HG03442 (cell line): ENCODE measurements at regions not wholly inside any gene's neighbourhood (a gene's known extent, or its start where the extent isn't known, plus 50 kb on each side); places are given as distances from the start of the nearest gene placed in this dataset.

ENCODE experiments used
- ATAC-seq: cut with Tn5 transposase; IDR thresholded peaks from one replicate; pipeline ENCODE4 v1.9.1; 2021; ENCODE audit warnings: mild to moderate bottlenecking, moderate library complexity; ENCODE audit not compliant: unreplicated experiment

DNA sequence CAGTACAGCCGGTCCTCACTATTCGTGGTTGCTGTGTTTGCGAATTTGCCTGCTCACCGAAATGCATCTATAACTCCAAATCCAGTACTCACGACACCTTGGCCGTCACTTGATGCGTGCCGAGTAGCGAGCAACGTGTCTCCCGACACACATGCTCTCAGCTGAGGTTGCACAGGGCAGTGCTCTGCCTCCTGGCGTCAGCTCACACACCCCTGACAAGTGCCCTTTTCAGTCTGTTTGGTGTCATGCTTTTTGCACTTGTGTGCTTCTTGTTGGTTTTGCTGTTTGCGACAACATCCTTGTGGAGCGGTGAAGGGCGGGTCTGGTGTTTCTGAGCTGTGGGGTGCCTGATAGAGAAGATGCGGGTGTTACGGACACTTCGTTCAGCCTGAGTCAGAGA, 110.4 kb upstream of the RFLNA start:
- ATAC-seq: no peak

DNA sequence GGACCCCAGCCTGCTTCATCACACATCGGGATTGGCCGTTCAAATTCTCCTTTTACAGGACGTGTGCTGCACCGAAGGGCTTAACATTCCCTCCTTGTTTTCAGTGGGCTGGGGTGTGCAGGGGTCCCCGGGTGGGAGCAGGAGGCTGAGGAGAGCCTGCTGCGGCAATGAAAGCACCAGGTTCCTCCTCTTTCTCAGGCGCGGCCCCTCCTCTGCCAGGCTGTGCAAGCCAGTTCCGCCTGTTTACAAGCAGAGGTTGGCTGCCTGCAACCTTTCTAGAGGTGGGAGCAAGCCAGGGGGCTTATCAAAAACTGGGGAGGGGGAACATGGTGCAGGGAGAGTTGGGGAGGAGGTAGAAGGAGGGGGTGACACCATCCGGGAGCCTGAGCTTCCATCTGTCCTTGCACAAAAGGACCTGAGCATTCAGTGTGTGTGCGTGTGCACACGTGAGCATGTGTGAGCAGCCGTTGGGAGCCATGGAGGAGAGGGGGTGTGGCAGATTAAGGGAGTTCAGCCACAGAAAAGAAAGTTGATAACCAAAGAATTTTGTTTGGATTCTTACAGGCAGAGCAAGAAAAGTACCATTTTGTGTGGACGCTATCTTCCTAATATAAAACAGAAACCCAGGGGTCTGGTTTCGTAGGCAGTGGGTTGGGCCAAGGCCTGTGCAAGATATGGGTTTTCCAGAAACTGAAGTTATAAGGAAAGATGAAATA, 108.8 kb upstream of the RFLNA start:
- ATAC-seq: no peak

DNA sequence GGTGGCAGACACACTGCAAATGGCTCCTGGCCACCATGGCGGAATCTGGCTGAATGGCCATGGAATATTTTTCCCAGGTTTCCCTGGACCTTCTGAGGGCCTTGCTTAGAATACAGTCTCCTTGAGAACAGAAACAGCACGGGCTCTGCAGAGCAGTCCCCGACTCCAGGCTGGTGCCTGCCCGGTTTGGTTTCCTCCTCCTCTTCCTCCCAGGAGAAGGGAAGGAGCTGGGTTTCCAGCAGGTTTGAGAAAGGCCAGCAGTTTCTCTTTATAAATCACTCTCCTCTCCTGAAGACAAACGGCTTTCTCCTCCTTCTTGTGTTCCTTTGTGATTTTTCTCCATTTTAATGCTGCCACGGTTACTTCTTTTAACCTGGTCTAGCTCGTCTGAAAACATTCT, 106.8 kb upstream of the RFLNA start:
- no peak for ATAC-seq

DNA sequence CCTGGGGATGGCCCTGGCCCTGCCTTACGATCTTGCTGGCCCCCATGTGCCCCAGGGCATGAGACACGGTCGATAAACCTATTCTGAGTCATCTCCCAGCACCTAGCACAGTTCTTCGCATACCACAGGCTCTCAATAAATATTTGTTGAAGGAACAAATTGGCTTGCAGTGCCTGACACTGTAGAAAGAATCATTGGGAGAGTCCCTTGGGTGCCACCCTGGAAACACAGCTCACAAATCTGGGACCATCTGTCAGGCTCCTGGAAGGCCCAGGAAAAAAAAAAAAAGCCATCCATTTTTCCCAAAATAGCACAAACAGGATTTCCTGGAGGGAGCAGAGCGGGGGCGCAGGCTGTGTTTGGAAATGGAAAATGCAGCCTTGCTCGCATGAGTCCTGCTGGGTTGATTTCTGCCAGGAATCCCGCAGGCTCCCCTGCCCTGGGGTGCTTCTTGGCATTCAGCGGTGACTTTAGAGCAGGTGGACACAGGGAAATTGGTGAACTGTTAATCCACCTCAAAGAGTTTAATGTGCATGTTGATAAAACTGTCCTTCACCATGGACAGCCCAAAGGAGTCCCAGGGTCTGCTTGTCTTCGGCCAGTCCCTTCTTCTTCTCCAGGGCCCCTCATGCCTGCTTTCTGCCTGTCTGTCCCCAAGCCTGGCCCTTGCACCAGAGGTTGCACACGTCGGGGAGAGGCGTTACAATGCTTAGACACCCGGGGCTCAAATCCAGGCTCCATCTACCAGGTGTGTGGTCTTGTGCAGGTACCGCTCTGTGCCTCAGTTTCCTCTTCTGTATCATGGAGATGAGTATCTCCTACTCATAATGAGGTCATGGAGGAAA, 106.1 kb upstream of the RFLNA start:
- no peak for ATAC-seq

DNA sequence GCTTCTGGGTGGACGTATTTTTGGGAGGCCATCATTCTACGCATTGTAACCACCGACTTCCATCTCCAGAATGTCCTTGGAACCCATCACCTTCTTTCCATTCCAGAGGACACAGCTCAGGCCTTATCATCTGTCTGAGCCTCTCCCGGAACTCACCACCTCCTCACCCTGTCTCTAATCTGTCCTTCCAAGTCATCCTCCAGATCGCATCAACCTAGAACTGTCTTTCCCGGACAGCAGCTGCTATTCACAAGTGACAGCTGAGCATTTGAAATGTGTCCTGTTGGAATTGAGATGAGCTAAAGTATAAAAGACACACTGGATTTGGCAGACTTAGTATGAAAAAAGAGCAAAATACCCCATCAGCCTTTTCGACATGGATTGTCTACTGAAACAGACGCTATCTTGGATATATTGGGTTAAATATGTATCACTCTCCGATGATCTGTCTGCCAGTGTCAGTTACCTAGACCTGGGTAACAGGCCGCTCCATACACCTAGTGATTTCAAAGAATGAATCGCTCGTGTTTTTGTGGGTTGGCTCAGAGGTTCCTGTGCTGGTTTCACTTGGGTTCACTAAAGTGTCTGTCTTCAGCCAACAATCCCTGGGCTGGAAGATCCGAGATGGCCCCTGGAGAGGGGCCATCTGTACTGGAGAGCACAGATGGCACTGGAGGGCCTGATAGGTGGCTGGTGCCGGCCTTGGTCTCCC, 104.4 kb upstream of the RFLNA start:
- no peak for ATAC-seq

DNA sequence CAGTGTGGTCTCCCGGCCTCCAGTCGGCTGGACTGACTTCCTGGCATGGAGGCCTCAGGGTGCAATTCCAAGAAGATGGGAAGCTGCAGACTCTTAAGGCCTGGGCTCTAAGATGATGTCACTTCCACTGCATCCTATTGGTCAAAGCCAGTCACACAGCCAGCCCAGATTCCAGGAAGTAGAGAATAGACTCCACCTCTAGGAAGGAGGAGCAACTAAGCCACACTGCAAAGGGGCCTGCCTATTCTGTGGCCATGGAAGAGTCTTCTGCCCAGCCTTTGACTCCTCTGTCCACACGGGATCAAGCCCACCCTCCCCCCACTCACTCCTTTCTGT, 103.9 kb upstream of the RFLNA start:
- no peak for ATAC-seq

DNA sequence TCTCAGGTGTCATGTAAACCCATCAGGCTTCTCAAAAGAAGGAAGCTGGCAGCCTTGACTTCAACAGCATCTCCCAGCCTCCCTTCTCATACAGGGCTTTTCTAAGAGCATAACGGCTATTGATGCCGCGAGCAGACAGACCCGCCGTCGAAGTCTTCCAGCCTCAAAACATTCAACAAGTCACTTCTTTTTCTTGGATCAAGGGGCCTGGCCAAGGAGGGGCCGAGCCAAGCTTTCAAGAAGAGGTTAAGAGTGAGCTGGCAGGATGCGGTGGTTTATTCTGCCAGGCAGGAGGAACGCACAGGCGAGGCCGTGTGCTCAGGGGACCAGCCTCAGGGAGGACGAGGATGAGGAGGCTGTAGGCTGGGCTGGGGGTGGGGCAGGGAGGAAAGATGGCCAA, 102.9 kb upstream of the RFLNA start:
- ATAC-seq: no peak

DNA sequence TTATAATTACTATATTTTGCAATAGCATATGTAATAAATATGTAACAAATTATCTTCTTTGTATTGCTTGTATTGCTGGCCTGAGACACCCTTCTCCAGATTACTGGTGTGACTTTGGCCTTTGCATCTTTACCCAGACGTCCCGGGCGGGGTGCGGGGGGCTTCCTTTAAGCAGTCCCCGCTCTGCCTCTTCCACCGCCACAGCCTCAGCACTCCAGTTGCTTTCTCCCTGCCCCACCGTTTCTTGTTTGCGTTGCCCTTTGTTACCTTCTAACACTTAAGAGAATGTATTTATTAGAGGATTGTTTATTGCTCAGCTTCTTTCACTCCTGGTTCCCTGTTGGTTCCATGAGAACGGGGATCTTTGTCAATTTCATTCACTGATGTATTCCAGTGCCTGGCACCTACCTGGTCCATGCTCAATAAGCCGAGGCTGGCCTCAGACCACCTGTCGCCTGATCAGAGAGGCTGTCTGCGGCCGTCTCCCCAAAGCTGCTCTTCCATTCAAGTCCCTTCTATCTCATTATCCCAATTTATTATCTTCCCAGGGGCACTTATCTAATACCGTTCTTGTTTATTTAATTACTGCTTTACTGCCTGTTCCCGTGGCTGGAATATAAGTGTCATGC, 100.5 kb upstream of the RFLNA start:
- no peak for ATAC-seq

DNA sequence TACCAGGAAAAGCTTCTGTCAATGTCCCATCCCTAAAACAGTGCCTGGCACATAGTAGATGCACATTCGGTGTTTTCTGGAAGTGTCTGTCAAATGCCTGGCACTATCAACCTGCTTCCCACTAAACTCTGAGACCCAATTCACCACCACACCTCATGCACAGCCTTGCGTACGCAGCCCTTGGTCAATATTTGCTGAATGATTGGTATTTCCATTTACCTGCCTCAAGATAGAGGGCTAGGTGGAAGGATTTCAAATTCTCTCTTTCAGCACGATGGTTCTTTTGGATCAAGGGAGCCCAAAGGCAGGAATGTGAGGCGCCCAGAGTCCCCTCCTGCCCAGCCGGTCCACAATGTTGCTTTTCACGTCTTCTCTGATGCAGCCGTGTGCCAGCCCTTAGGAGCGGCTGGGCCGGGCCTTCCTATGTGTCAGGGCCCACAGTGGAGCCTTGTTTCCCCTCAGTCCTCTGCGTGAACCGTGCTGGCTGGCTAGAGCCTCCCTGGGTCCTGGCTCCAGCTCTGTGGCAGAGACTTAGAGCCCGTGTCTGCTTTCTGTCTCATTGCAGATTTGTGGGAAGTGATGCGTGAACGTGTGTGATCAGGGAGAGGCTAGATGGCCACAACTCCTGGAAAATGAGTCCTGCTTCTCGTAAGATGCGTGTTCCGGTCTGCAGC, 99.9 kb upstream of the RFLNA start:
- ATAC-seq: no peak

DNA sequence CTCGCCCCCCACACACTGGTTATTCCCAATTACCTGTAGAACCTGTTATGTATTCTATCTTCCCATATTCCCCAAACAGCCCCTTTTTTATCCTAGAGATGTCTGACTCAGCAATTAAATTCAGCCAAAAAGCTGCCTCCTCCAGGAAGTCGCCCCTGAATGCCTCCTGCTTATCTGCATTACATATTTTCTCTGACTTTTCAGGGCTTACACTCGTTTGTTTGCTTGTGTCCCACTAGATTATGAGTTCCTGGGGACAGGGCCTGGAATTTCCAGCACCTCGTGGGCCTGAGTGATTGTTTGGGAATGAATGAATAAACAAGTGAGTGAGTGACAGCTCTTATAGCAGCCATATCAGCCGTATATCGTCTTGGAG, 99.3 kb upstream of the RFLNA start:
- ATAC-seq: no peak

DNA sequence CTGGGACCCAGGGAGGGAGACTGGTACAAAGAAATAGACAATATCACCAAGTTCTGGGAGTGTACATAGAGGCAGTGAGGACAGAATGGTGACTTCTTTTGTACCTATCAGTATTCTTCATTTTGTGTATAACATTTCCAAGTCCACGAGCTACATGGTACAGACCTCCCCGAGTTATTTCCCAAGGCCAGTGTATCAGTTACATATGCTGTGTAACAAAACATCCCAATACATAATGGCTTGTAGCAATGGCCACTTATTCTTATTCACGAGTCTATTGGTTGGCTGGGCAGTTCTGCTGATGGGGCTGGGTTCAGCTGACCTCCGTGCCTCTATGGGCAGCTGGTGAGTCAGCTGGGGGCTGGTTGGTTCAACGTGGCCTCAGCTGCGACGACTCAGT, 98.7 kb upstream of the RFLNA start:
- no peak for ATAC-seq

DNA sequence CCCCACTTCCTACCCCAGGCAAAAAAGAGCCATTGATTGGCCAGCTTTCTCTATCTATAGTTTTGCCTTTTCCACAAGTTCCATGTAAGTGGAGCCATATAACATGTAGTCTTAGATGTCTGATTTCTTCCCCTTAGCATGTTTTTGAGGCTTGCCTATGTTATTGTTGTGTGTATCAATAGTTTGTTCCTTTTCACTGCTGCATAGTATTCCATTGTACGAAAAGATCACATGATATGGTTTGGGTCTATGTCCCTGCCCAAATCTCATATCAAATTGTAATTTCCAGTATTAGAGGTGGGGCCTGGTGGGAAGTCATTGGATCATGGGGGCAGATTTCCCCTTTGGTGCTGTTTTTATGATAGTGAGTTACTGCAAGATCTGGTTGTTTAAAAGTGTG, 93.6 kb upstream of the RFLNA start:
- no peak for ATAC-seq

DNA sequence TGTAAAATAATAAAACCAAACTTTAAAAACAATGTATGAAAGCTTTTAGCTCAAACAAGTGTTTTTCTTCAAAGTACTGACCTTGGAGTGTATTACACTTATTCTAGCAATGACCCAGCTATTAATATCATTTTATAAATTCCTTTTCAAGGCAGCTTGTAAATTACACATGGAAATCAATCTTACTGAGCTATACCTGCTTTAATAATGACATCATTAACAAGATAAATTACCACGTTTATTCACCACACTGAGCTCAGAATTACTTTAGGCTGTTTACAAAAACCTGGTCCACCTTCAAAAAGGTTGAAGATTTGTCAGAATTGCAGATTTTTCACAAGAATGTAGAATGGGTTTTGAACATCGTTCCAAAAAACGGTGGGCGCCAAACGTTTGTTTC, 91.7 kb upstream of the RFLNA start:
- ATAC-seq: no peak

DNA sequence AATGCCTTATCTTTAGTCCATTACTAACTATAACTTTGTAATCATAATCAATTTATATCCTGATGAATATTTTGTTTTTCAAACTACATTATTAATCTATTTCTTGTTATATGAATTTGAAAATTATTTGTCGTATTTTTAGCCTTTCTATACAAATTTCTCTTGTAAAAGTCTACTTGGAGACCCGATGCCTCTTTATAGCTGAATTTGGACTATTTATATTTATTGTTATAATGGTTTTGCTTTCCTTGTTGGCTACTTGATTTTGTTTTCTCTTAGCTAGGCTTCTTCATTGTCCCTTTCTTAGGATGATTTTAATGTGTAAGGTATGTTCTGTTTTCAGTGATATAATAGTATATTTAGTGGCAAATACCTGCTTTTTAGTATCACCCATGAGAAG, 89.5 kb upstream of the RFLNA start:
- no peak for ATAC-seq

DNA sequence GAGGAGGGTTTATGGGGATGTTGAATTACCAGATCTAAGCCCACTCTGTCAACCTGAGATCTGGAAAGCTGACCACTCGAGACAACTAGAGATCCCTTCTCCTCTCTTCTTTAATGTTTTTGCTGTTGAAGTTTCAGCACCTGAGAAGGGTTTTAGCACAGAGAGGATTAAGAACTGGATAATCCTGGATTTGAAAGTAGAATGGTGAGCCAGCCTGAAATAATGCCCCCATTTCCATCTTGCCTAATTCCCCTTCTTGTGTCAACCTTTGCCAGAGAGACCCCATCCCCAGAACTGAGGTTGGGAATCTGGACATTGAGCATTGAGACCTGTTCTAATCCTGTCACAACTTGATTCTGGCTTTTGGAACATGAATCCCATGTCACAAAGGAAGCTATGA, 87.8 kb upstream of the RFLNA start:
- ATAC-seq: no peak

DNA sequence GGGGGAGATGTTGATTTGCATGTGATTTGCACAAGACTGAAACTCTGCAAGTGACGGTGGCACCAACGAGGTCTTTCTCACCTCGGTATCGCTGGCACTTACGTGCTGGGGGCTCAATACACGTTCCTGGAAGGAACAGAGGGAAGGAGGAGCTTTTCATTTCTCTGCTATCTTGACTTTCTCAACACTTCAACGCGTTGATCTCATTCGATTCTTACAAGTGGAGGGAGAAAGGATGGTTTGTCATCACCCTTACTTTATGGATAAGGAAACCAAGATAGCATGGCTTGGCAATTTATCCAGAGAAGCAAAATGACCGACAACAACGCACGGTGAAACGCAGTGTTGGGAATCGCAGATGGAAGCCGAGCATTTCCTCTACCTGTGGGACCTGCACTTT, 87.3 kb upstream of the RFLNA start:
- ATAC-seq: no peak

DNA sequence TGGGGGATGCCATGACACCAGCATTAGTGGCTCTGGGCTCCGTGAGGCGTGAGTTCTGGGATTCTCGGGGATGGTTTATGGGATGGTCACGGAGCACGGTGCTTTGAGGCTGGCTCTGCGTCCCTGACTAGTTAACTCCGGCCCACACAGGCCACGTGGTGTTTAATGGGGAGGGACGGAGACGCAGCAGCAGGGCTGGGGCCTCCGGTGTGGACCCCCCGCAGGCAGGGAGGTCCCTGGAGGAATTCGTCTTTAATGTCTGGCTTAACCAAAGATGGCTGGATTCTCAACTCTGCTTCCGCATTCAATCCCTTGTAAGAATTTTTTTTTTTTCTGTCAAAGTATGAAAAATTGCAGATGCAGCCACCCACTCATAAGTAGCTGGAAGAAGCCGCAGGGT, 86.4 kb upstream of the RFLNA start:
- no peak for ATAC-seq

DNA sequence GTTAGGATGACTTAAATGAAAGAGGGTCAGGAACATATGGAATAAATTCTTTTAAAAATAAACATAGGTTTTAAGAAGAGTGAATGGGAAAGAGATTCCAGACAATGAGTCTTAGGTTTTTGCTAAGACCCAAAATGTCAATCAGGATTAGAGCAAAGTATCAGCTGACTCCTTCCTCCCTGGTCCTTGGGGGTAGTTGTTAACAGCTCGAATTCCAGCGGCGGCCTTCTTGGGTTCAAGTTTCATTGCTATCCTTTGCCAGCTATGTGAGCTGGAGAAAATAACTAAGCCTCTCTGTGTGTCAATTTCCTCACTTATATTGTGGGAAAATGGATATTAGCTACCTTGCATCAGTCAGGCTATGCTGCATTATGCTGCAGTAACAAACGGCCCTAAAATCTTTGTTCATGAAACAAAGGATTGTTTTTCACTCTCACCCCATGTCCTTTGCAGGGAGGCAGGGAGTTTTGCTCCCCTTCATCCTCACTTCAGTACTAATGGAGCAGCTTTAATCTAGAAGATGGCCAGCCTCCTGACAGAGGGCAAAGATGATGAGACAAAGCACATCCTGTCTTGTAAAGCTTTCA, 83.8 kb upstream of the RFLNA start:
- ATAC-seq: no peak

DNA sequence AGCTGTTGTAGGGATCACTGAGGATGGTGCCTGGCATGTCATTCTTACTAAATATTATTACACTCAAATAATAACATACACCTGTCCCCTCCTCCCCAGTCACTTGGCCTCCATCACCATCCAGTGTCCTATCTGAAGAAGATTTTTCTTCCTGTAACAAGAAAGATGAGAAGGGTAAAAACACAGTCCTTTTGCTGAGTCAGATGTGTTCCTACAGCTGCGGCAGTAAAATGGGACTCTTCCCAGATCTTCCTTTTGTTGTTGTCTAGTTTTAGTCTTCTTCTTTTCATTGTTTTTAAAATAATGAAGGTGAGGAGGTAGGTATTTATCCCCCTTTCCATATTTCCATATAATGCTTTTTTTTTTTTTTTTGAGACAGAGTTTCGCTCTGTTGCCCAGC, 83.1 kb upstream of the RFLNA start:
- no peak for ATAC-seq

DNA sequence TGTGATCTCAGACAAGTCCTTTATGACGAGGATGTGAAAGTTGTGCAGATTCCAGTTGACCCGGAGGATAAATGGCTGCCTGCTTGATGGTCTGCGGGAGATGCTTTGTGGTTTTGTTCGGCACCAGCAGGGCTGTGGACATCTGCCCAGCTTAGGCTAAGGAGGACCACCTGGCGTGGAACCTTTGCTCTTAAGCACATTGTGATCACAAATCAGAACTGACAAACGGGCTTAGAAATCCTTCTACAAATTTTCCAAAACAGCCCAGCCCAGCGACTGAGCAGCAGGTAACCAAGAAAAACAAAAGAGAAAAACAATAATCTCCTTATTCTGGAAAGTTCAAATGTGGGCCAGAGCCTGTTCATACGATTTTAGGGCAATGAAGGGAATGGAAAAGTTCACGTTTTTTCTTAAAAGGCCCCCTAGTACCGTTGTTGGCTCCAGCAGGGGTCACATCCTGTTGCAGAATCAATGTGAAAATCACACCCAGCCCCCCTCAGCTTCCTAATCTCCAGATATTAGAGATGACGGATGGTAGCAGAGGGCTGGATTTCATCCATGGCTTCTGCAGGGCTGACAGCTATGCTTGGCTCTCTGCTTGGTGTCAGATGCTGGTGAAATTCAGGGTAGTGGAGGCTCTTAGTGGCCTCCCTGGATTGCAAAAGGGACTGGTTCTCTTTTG, 81.1 kb upstream of the RFLNA start:
- no peak for ATAC-seq
